ENCODE measurements at regions not wholly inside any gene's neighbourhood (a gene's known extent, or its start where the extent isn't known, plus 50 kb on each side); places are given as distances from the start of the nearest gene placed in this dataset.

DNA sequence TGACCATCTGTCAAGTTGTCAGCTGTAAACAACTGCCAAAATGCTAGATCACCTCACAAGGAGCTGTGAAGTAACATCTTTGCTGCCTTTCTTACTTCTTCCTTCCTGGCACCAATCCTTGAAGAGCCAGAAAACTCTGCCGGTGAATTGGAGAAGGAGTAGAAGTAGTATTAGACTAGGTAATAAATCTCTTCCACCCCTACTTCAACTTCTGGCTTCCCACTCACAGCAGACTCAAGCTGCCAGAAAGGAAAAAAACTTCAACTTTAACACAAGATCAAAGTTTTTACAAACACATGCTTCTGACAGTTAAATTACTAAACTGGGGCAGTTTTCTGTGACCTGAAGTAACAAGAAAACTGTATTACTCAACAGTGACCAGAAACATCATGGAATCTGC lies 164.7 kb upstream of the SLC7A11 start:
- 19 to 34% methylated on average over 1 of the region's 1 CpG for WGBS, 2 donors
- no peak for DNase-seq (ENCODE audit: low spot score in 2 of 2)
- H3K27ac ChIP-seq = no peak overlapping the region
- TF ChIP-seq, protein P1, sequence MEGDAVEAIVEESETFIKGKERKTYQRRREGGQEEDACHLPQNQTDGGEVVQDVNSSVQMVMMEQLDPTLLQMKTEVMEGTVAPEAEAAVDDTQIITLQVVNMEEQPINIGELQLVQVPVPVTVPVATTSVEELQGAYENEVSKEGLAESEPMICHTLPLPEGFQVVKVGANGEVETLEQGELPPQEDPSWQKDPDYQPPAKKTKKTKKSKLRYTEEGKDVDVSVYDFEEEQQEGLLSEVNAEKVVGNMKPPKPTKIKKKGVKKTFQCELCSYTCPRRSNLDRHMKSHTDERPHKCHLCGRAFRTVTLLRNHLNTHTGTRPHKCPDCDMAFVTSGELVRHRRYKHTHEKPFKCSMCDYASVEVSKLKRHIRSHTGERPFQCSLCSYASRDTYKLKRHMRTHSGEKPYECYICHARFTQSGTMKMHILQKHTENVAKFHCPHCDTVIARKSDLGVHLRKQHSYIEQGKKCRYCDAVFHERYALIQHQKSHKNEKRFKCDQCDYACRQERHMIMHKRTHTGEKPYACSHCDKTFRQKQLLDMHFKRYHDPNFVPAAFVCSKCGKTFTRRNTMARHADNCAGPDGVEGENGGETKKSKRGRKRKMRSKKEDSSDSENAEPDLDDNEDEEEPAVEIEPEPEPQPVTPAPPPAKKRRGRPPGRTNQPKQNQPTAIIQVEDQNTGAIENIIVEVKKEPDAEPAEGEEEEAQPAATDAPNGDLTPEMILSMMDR (IDR thresholded peaks at IDR 0.05) = no peak
- TF ChIP-seq POLR2A (IDR thresholded peaks at IDR 0.05) (no peak), EP300 (IDR thresholded peaks at IDR 0.05) (no peak)
- no peaks in the 10 kb centered on the region for H3K27me3 ChIP-seq
- peaks cover 0 to 9% (median 2%) of the 10 kb centered on the region in 4 donors for H3K4me1 ChIP-seq
- no peaks in the 10 kb centered on the region for H3K9me3 ChIP-seq
- no peaks in the 10 kb centered on the region for H3K36me3 ChIP-seq
- no peak overlapping the region for H3K4me3 ChIP-seq

- no peak for DNase-seq (ENCODE audit: low spot score in 2 of 2)
- Histone ChIP-seq H3K4me1 (peaks cover 0 to 12% (median 2%) of the 10 kb centered on the region in 4 donors), H3K9me3 (no peaks in the 10 kb centered on the region), H3K27ac (no peak overlapping the region), H3K4me3 (no peak overlapping the region), H3K27me3 (no peaks in the 10 kb centered on the region), H3K36me3 (no peaks in the 10 kb centered on the region)
- TF ChIP-seq POLR2A (IDR thresholded peaks at IDR 0.05) (no peak), EP300 (IDR thresholded peaks at IDR 0.05) (peak in 1 of 2 donors; percentile 68)
- TF ChIP-seq, protein P1 (IDR thresholded peaks at IDR 0.05) = no peak
- WGBS, 2 donors = 60 to 88% methylated on average over 1 of the region's 1 CpG
These were observed 163.9 kb upstream of the SLC7A11 start for GRCh38 chr4:138405934-138406567.

DNA sequence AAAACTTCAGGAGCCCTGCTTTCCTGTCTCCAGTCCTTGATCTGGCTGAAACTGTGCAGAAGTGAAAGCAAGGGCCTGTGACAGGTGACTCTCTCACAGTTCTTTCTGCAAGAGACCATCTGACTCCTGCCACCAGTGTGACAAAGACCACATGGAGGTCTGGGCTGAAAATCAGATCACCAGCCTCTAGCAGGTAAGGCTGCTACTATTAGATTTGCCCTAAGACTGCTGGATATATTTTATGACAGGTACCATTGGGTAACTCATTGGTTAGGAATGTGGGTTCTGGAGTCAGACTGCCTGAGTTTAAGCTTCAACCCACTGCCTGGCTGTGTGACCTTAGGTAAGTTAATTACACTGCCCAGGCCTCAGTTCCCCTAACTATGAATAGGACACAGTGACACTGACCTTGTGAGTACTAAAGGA lies 163.3 kb upstream of the SLC7A11 start:
- H3K27me3 ChIP-seq = no peaks in the 10 kb centered on the region
- no peak overlapping the region for H3K27ac ChIP-seq
- H3K36me3 ChIP-seq = no peaks in the 10 kb centered on the region
- H3K9me3 ChIP-seq = no peaks in the 10 kb centered on the region
- peaks cover 0 to 18% (median 2%) of the 10 kb centered on the region in 4 donors for H3K4me1 ChIP-seq
- no peak overlapping the region for H3K4me3 ChIP-seq
- TF ChIP-seq, protein P1 (IDR thresholded peaks at IDR 0.05) = no peak
- TF ChIP-seq EP300 (IDR thresholded peaks at IDR 0.05) (no peak), POLR2A (IDR thresholded peaks at IDR 0.05) (no peak)
- no peak for DNase-seq (ENCODE audit: low spot score in 2 of 2)

DNA sequence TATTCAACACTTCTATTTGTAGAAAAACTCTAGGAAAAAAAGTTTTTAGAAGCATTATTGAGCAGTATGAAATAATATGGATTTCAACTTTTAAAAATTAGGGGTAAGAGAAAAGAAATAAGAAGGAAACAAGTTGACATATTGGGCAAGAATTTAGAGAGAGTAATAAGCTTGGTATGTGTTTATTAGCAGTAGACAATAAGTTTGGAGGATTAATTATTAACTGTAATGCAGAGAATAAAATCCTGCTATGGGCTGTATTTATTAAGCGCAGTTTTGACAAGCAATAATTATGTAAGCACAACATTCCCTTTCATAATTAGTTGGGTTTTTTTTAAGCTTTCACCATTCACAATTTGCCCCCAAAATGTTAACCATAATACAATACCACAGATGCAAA lies 162.7 kb upstream of the SLC7A11 start:
- no peaks in the 10 kb centered on the region for H3K27me3 ChIP-seq
- 93 to 98% methylated on average over 1 of the region's 1 CpG for WGBS, 2 donors
- H3K9me3 ChIP-seq = no peaks in the 10 kb centered on the region
- H3K27ac ChIP-seq = no peak overlapping the region
- peaks cover 0 to 21% (median 2%) of the 10 kb centered on the region in 4 donors for H3K4me1 ChIP-seq
- DNase-seq (ENCODE audit: low spot score in 2 of 2) = no peak
- H3K36me3 ChIP-seq = no peaks in the 10 kb centered on the region
- no peak for TF ChIP-seq POLR2A (IDR thresholded peaks at IDR 0.05)
- TF ChIP-seq, protein P1 (IDR thresholded peaks at IDR 0.05) = no peak
- no peak for TF ChIP-seq EP300 (IDR thresholded peaks at IDR 0.05)
- no peak overlapping the region for H3K4me3 ChIP-seq

GRCh38 chr4:138404251-138404650 lies 162.1 kb upstream of the SLC7A11 start:
- TF ChIP-seq, protein P1 (IDR thresholded peaks at IDR 0.05) = no peak
- no peak for TF ChIP-seq POLR2A (IDR thresholded peaks at IDR 0.05)
- no peak for TF ChIP-seq EP300 (IDR thresholded peaks at IDR 0.05)

More at GRCh38 chr4:138404251-138404650, 162.1 kb upstream of the SLC7A11 start:
- Histone ChIP-seq H3K27me3 (no peaks in the 10 kb centered on the region), H3K4me3 (no peak overlapping the region), H3K9me3 (no peaks in the 10 kb centered on the region), H3K4me1 (peaks cover 0 to 21% (median 2%) of the 10 kb centered on the region in 4 donors), H3K36me3 (no peaks in the 10 kb centered on the region), H3K27ac (no peak overlapping the region)
- DNase-seq (ENCODE audit: low spot score in 2 of 2) = no peak
